ENCODE measurements at regions not wholly inside any gene's neighbourhood (a gene's known extent, or its start where the extent isn't known, plus 50 kb on each side); places are given as distances from the start of the nearest gene placed in this dataset.

DNA sequence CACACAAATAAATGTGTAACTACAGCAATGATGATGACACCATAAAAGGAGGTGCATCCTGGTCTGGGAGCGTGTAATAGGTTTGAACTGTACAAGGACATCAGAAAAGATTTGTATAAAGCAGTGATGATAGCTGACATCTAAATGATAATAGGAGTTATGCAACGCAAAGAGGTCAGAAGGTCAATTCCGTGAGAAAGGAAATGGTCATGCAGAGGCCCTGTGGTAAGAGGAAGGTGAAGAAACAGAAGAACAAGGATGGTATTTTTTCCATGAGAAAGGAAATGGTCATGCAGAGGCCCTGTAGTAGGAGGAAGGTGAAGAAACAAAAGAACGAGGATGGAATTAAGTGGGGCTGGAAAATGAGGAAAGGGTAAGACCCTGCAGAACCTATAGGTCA lies 106.7 kb upstream of the TMPO start:
- DNase-seq, result no peak

DNA sequence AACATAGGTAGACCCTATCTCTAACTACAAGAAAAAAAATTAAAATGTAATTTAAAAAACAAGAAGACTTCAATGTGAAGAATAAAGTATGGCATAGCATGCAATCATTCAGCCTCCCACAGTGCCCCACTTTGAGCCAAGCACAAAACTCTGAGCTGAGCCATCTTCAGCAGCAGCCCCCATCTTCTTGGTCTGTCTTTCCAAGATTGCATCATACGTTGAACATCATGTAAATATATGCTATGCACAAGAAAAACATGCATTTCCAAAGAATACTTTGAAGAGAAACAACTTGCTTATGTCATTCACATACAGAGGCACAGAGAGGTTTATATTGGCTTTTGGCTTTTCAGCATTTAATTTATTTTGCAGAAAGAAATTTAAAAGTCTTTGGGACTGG lies 105.8 kb upstream of the TMPO start:
- no peak for DNase-seq

DNA sequence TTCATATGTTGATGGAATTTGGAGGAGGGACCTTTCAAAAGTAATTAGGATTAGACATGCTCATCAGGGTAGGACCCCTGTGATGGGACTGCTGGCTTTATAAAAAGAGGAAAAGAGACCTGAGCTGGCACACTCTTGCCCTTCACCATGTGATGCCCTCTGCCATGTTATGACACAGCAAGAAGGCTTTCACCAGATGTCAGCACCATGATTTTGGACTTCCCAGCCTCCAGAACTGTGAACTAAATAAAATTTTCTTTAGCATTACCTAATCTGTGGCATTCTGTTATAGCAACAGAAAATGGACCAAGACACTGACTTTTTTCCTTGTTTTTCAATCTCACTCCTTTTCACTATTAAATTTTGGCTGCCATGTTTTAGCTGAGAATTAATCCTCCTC lies 105.0 kb upstream of the TMPO start:
- DNase-seq, result no peak

DNA sequence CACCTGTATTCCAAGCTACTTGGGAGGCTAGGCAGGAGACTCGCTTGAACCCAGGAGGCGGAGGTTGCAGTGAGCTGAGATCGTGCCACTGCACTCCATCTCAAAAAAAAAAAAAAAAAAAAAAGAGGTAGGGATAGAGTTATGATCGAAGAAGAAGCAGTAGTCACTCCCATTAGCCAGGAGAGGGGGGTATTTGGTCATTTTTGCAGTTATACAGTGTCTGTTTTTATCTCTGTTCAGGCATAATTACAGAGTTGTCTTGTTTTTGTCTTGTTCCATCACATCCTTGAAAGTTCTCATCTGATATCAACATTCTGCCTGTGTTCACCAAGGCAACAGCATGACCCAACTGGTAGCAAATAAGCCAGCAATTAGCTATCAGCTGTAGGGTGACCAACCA lies 98.5 kb upstream of the TMPO start:
- peak; percentile 28 for DNase-seq

DNA sequence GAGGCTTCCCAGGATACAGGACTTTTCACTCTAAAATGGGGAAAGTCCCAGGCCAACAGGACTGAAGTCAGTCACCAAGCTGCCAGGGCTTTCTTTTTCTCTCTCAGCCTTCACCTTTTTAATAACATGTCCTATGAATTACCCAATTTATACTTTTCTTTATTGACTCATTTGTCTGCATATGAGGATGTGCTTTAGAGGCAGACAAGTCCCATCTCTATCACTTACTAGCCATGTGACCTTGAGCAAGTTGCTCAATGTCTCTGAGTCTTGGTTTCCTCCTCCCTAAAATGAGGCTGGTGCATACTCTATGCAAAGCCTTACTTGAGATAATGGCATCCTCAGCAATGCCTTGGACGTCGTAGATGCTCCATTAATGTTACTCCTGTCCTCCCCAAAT lies 98.1 kb upstream of the TMPO start:
- DNase-seq, result no peak

DNA sequence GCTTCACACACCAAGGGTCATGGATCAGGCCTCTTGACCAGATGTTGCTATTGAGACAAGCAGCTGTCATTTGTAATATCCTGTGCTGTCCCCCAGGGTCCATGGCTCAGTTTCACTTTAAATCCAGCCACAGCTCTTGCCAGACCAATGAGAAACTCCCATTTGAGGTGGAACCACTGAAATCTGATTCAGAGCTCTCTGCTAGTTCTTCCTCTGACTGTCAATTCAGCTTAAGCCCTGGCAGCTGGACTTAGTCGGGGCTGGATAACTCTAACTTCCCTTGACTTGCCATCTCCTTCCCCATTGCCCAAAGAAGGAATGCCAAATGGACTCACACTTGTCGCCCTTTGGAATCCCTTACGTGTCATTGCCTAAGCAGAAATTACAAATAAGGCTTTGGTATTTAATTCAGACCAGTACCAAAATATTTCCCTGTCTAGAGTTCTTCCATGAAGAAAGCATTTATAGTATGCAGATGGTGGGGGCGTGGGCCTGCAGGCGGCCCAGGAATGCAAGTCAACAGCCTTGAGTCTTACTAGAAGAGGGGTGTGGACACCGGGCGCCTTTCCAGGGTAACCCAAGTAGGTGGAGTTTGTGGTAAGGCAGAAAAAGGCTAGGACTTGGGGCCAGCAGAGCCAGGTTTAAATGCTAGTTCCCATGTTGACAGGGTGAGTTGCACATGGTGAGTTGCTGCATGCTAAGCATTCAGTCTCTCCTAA lies 96.9 kb upstream of the TMPO start:
- peak; percentile 84 for DNase-seq

DNA sequence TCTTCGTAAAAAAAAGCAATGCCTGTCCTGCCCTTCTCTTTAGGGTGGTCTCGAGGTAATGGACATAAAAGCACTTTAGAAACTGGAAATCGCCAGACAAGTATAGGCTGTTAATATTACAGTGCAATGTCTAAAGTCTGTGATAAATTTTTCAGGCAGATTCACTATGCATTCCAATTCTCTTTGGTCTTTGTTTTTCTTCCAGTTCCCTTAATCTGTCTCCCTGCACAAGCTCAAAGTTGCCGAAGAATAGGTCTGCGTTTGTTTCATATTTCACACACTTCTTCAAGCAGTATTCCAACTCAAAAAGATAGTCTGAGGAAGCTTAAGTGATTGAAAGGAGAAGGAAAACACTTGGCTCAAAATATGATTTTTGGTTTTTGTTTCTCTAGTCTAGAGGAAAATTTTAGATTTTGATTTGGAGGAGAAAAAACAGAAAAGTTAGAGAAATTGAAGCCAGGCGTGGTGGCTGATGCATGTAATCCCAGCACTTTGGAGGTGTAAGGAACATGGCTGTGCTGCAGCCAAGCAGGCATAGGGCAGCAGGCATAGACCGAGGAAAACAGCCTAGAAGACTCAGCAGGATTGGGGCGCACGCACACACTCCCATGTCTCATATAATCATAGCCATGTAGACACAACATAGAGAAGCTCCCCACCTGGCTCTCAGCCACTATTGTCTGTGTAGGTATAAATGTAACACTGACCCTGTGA lies 96.2 kb upstream of the TMPO start:
- no peak for DNase-seq

DNA sequence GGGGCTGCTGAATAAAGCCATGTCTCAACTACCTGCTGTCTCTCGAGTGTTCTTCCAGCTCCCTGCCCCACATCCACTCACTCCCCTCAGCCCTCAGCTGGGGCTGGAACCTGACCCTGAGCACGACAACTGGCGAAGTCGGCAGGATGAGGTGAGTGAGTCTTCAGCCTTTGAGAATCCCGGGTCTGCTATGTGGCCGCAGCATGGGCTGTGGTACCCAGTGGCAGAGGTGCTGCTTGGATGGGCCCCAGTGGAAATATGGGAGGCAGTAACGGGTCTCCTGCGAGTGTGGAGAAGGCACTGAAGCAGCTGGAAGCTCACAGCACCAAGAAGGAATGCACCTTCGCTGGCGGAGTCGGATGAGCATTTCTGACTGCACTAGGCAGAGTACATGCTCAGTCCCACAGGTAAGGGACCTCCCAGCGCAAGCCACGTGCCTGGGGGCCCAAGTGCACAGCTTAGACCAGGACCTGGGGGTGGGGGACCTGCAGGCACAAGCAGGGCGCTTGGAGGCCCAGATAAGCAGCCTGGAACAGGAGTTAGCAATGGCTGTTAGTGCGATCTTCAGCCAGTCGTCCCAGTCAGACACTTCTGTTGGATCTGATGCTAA lies 95.5 kb upstream of the TMPO start:
- DNase-seq, result no peak

DNA sequence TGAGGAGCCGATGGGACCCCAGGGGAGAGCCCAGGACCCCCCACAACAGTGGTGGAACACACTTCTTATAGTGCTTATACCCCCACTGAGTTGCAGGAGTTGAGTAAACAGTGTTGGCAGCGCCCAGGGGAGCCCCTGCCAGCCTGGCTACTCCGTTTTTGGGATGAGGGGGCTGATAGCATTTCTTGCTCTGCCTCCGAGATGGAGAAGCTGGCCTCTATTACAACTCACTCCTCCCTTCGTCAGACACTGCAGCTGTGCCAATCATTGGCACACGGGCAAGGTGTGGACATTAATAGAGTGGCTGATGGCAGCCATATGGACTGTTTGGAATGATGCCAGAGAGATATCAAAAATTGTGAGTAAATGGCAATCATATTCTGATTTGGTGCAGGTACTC lies 94.9 kb upstream of the TMPO start:
- no peak for DNase-seq

DNA sequence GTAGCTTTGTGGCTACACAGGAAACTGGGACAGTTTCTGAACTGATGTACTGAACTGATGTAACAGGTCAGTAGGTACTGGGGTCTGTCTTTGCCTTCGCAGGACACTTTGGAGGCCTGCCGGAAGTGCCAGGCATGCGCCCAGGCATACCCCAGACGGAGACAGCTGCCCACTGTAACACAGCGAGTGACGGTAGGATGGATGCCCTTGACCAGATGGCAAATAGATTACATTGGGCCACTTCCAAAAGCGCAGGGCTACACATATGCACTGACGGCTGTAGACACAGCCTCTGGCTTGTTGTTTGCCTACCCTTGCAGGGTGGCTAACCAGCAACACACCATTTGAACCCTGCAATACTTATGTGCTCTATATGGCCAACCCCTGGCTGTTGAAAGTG lies 94.1 kb upstream of the TMPO start:
- no peak for DNase-seq

DNA sequence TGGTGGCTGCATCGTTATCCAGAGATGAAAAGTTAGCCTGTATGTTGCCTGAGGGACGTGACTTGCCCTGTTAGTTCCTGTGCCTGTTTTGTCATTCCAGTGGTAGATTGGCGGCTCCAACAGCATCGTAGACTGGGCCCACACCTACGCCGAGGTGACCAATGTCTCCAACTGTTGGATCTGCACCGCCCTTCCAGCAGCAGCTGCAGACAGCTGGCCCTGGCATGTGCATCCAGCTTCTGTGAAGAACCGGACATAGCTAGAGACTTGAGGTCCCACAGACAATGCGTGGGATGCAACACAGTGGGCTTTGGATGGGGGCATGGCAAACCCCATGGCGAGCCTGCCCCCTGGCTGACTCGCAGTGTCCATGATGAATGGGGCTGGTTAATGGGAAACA lies 93.0 kb upstream of the TMPO start:
- no peak for DNase-seq

DNA sequence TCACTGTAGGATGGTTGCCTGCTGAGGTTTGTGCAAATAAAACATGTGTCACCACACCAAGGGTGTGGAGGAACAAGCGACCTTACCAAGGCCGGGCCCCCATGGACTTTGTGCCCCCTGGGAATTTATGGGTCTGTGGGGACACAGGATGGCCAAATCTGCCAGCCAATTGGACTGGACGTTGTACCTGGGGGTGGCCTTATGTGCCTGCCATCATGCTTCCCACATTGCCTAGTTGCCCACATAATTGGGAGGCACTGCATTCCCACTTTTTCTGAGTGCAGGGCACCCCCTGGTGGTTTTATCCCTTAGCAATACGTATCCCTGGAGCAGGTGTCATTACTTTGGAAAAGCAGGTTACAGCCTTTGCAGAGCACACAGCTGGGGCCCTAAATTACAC lies 92.6 kb upstream of the TMPO start:
- no peak for DNase-seq

DNA sequence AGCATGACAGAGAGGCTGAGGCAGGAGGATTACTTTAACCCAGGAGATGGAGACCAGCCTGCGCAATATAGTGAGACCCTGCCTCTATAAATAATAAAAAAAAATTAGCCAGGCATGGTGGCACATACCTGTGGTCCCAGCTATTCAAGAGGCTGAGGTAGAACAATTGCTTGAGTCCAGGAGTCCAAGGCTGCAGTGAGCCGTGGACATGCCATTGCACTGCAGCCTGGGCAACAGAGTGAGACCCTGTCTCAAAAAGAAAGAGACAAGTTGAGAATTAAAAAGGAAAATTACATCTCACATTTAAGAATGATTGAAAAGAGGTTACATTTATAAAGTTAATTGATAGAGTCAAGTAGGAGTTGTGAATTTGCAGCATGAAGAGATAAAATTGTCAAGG lies 91.4 kb upstream of the TMPO start:
- no peak for DNase-seq

DNA sequence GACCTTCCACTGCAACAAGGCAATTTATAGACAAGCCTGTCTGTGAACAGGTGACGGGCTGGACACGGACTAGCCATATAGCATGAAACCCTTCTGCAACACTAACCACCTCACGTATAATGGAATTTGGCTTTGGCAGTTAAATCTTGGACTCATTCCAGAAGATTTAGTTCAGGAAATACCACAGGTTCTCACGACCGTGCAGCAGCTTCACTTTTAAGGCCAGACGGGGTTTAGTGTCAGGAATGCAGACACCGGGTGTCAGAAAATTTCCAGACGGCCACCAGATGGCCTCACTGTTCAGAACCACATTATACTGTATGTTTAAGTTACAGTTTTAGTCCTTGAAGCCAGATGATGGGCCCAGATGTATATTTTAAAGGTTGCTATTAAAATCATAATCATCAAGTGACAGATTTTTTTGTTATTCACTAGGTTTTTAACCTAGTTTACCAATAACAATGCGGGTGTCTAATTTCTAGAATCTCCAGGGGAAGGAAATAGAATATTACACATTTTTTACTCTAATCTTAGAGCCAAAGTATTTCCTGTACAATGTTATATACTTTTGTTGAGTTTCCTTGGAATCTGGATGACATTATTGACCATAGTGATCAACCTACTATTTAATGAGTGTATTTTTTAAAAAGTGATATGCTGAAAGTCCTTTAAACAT lies 90.5 kb upstream of the TMPO start:
- peak; percentile 72 for DNase-seq

DNA sequence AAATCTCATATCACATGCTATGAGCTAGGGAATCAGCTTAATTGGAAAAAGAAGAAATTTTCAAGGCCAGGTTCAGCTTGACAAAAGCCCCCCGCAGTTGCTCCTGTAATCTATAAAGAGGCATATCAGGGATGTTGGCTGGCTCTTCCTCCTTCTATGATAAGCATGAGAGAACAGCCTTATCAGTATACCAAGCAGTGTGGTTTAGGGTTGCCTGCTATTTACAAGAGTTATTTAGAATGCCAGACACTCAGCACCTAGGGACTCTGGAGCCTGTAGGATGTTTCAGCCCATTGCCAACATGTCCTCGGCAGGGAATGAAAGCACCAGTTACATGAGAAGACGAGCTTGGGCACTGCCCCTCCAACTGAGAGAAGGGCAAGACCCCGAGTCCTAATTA lies 89.5 kb upstream of the TMPO start:
- no peak for DNase-seq

DNA sequence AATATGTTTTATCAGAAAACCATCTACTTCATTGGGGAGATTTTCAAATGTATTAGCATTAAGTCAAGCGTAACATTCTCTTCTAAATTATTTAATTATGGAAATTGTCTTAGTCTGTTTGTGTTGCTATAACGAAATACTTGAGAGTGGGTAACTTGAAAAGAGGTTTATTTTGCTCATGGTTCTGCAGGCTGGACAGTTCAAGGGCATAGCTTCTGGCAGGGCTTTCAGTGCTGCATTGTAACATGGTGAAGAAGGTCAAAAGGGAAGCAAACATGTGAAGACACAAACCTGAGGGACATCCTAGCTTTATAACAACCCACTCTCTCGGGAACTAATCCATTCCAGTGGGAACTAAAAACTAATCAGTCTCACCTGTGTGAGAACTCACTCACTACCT lies 84.3 kb upstream of the TMPO start:
- no peak for DNase-seq

DNA sequence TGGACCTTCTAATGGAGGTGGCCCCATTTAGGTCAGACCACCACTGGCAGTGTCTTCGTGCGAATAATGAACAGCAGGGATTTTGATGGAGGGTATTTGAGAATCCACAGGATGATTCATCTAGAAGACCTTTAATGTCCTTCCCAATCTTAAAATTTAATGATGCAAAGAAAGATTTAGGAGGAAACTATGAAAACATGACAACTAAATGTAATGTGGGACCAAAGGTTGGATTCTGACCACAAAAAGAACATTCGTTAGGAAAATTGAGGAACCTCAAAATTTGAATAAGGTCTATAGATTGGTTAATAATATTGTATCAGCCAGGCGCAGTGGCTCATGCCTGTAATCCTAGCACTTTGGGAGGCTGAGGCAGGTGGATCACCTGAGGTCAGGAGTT lies 78.2 kb upstream of the TMPO start:
- DNase-seq, result no peak

DNA sequence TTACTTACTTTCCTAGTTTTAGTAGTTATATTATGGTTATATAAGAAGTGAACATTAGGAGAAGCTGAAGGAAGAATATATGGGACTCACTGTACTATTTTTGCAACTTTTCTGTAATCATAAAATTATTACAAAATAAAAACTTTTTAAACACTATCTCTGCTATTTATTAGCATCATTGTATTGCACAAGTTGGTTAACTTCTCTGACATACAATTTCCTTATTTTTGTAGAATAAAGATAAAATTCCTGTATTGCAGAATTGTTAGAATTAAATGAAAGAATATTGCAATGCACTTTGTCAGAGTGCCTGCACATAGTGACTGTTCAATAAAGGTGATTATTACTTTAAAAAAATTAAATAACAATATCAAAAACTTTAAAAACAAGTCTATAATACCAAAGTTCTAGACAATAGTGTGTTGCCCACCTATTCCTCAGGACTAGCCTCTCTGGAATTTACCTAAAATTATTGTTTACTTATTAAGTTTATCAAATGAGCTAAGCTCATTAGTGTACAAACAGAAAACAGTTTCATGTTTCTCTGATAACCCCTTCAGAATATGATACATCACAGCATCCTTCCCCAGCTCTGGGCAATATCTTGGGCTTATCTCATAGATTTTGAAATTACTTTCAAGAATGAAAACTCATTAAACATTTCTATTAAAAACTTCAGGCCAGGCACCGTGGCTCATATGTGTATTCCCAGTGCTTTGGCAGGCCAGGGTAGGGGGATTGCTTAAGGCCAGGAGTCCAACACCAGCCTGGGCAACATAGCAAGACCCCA lies 77.4 kb upstream of the TMPO start:
- no peak for DNase-seq

DNA sequence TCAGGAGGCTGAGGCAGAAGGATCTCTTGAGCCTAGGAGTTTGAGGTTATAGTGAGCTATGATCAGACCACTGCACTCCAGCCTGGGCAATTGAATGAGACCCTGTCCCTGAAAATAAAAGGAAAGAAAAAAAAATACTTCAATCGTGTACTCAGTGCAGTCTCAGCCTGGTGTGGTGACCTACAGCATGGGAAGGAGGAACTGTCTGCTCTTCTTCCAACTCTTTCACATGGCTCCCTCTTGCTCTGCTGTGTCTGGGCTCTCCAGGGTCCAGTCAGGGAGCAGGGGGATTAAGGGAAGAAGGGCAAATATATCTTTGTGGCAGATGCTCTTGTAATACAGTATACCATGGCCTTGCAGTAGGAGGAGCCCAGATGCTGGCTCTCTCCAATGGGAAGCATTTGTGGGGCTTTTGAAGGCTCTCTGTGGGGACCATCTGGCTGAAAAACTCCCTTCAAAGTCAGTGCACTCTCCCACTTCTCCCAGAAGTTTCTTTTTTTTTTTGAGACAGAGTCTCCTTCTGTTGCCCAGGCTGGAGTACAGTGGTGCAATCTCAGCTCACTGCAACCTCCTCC lies 76.6 kb upstream of the TMPO start:
- no peak for DNase-seq

DNA sequence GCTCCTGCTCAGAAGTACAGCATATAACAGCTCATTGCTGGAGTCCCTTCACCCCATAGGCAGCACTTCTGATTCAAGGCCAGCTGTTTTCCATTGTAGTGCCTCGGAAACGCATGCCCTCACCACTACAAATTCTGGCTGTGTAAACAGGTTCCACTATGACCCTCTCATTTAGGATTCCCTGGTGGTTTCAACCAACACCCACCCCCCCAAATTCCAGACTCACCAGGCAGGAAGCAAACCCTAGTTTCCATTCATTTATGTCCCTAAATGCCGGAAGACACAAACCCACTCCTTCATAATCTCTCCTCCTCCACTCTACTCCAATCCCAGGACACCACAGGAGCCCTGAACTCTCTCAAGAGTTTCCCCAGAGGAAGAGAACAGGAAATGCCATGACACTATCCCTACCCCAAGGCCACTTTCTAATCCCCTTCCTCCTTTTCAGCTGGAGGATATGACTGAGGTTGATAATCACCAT lies 75.9 kb upstream of the TMPO start:
- no peak for DNase-seq

DNA sequence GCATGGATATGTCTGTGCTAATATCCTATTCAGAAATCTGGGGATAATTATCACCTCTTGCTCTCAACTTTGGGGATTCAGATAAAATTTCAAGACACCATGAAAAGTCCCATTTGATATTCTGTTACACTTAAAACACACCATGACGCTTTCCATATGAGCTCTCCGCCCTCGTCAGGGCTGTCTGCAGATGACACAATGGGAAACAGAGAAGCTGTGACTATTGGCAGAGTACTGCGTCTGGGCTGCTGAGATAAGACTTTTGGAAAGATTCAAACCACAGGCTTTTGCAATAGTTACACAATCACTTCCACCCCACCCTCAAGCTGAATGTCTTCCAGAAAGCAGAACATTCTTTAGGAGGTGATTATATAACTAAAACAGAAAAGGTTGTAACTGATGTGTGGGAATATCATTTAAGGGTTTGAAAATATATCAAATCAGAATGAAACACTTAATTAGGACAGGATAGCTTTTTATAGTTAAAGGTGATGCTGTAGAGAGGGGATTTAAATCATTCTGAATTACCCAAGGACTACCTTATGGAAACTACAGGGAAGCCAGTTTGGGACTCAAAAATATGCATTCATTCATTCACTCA lies 75.3 kb upstream of the TMPO start:
- peak; percentile 20 for DNase-seq

DNA sequence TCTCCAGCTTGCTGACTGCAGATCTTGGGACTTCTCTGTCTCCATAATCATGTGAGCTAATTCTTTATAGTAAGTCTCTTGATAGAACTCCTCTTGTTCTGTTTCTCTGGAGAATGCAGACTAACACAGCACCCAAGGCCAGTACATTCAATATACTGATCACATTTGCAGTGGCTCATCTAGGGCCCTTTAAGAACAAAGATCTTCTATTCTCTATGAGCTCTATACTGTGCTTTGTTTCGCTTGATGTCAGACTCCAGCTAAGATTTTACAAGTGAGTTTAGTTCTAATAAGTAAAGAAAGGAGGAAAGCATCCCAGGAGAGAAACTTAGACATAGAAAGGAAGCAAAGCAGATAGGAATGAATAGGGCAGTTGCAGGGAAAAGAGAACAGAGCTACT lies 69.3 kb upstream of the TMPO start:
- DNase-seq, result no peak
